HS-27A (cell line): ENCODE measurements at regions not wholly inside any gene's neighbourhood (a gene's known extent, or its start where the extent isn't known, plus 50 kb on each side); places are given as distances from the start of the nearest gene placed in this dataset.

ENCODE experiments used
- DNase-seq: peaks from one replicate; pipeline ENCODE4 v3.0.0-alpha.2; 2012; ENCODE audit warnings: low read depth, missing footprints

GRCh38 chr22:49623176-49623575 lies 204.5 kb downstream of the BRD1 start:
- DNase-seq: no peak

DNA sequence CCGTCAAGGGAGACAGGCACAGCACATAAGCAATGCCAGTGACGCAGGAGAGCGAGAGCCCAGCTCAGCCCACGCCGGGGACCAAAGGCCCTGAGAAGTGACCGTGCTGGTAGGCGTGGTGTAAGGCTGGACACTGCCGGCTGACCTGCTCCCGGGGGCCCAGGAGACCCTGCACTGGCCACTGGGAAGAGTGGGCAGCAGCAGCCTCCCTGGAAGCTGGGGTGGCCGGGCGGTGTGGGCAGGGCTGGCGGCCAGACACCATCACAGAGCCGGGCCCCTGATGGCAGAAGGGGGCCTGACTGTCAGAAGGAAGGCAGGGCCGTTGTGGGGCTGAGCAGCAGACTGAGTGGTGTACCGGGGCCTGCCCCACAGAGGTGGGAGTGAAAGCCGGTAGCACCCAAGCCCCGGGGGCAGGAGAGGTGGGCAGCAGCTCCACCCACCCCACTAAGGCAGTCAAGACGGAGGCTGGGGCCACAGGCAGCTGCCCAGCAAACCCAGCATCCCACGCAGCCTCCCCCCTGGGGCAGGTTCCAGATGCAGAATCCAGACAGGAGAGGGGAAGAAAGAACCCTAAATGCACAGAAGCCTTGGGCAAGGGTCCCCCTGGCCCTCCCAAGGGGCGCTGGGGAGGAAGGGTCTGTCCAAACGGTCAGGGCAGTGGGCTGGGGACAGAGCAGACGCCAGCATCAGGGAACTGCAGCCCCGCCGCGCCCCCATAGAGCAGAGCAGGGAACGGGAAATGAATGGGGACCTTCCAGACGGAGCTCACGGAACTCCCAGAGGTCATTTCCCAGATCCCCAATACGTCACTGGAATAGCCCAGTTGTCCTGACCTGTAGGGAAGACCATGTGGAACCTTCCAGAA lies 205.2 kb downstream of the BRD1 start:
- DNase-seq: no peak

- DNase-seq: no peak
These were observed 206.0 kb downstream of the BRD1 start for GRCh38 chr22:49621601-49622210.

DNA sequence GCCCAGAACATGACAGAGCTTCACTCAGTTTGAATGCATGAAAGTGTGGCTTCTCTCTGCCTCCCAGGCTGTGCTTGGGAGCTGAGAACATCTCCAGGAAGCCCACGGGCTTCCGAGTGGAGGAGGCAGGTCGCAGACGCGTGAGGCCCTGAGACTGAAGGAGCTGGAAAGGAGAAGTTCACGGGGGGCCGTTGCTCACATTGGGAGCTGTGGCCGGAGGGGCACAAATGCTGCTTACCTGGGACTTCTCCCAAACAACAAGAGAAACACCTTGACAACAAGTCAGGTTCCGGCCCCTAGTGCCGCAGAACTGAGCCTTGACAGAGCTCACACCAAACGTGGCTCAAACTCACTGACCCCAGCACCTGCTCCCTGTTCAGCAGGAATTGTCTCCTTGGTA lies 207.0 kb downstream of the BRD1 start:
- DNase-seq: no peak

GRCh38 chr22:49620003-49620556 lies 207.6 kb downstream of the BRD1 start:
- no peak for DNase-seq

- DNase-seq: no peak
These were observed 208.4 kb downstream of the BRD1 start for GRCh38 chr22:49619301-49619700.

- no peak for DNase-seq
These were observed 209.1 kb downstream of the BRD1 start for GRCh38 chr22:49618677-49618953.

GRCh38 chr22:49617866-49618676 lies 209.6 kb downstream of the BRD1 start:
- DNase-seq: no peak

GRCh38 chr22:49617264-49617663 lies 210.4 kb downstream of the BRD1 start:
- DNase-seq: no peak

DNA sequence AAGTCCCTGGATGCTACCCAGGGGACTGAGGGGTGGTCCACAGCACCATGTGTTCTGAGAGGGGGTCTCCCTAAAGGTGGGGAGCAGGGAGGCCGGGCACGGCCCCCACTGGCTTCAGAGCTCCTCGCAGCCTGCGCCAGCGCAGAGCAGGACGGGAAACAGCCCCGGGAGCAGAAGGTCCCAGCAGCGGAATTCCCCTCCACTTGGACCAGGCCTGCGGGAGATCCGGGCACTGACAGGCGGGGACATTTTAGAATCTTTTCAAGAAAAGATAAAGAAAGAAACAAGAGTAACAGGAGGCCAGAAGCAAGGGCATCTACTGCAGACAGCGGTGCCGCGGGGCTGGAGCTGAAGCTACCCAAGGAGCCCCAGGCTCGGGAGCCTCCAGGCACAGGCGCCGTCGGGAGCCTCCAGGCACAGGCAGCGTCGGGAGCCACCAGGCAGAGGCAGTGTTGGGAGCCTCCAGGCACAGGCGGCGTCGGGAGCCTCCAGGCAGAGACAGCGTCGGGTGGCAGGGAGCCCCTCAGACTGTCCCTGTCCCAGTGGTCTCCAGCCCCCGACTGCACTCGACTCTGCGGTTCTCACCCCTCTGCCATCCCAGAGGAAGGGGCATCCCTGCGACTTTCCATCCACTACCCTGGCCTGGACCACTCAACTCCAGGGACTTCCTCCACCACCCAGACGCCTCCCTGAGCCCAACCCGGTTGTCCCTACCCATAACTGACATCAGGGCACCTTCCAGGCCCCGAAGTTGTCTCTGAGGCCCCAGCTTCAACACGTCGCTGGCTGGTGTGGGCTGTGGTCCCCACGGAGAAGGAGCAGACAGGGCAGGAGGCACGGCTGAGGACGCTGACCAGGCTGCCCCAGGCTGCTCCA lies 211.1 kb downstream of the BRD1 start:
- DNase-seq: no peak

DNA sequence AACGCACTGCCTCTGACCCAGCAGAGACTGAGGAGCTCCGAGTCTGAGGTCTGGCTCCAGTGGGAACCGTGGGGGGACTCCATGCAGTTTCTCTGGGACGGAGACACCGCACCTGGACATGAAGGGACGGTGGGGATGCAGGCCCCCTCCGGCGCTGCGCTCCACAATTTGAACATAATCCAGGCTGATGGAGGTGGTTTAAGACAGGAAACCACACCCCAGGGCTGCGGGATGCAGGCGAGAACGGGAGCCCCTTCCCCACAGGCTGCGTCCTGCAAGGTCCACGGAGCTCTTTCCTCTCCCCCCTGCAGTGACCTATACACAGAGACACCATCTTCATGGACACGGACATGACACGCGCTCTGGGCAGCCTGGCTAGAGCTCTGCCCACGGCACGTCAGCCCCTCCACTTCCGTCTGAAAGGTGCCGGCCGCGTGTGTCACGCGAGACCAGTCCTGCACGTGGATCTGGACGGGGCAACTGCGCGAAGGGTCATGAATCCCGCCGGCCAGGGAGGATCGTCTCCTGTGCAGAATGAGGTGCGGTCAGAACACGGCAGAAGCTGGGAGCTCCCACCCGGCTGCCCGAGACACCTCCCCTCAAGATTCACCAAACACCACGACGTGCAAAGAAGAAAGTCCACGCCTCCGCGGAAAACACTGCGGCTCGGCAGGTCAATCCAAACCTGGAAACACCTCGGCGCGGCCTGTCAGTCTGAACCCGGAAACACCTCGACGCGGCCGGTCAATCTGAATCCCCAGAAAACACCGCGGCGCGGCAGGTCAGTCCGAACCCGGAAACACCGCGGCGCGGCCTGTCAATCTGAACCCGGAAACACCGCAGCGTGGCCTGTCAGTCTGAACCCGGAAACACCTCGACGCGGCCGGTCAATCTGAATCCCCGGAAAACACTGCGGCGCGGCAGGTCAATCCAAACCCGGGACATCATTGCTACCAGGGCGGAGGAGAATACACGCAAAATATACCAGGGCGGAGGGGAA lies 212.4 kb downstream of the BRD1 start:
- no peak for DNase-seq

- DNase-seq: no peak
These were observed 214.0 kb downstream of the BRD1 start for GRCh38 chr22:49613511-49614270.

- DNase-seq: no peak
These were observed 214.6 kb downstream of the BRD1 start for GRCh38 chr22:49613108-49613507.

DNA sequence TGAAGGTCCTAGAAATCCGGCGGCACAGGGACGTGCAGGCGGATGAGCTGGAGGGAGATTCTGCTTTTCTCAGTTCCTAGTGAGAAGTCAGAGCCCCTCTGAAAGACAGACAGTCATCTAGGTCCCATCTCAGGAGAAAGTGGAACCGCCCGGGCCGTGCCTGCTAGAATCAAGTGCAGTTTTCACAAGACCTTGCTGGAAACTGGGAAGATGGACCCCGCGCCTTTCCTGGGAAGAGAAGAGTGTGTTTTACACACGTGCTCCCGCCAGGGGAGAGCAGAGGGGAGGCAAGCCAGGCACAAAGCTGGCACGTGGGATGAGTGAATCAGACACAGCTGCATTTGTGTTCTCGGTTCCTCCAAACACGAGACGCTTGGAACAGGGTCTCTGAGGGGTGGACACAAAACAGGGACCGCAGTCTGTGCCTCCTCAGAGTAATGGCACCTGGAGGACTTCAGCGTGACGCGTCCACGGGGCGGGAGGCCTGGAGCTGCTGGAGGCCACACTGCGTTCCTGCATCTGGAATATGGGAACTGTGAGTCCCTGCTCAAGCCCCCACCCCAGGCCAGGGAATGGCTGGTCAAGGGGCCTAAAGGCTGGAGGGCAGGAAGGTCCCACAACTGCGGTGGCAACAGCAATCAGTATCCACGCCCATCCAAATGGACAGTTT lies 218.3 kb downstream of the BRD1 start:
- no peak for DNase-seq

DNA sequence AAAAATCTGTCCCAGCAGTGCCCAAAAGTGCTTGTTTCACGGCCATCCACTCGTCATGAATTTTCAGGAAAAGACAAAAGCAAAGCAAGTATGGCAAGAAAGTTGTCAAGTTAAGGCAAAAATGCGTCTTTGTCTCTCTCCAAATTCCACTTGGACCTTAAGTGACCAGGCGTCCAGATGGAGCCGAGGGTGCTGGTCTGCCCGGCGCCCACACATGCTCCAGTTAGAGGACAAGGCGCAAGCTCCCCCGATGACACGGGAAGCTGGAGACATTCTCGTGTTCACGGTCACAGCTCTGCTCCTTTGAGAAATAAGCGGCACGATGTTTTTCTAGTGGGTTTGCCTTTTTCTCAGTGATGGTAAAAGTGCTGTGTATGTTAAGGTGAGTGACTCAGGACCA lies 219.0 kb downstream of the BRD1 start:
- DNase-seq: no peak

- DNase-seq: no peak
These were observed 219.4 kb downstream of the BRD1 start for GRCh38 chr22:49608228-49608627.

DNA sequence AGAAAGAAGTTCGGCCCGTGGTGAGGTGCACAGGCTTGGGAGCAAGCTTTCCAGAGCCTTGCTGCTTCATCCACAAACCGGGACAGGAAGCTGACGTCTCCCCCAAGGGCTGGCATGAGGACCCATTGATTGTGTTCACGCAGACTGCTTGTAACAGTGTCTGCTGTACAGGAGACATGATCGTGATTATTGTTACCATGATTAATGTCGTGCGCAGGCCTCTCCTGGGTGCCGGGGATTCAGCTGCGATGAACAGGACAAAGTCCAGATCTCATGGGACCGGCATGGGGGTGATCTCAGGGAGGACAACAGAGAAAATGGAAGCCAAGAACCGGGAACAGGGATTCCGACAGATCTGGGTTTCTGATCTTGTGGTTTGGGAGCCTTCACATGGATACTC lies 219.9 kb downstream of the BRD1 start:
- DNase-seq: no peak

DNA sequence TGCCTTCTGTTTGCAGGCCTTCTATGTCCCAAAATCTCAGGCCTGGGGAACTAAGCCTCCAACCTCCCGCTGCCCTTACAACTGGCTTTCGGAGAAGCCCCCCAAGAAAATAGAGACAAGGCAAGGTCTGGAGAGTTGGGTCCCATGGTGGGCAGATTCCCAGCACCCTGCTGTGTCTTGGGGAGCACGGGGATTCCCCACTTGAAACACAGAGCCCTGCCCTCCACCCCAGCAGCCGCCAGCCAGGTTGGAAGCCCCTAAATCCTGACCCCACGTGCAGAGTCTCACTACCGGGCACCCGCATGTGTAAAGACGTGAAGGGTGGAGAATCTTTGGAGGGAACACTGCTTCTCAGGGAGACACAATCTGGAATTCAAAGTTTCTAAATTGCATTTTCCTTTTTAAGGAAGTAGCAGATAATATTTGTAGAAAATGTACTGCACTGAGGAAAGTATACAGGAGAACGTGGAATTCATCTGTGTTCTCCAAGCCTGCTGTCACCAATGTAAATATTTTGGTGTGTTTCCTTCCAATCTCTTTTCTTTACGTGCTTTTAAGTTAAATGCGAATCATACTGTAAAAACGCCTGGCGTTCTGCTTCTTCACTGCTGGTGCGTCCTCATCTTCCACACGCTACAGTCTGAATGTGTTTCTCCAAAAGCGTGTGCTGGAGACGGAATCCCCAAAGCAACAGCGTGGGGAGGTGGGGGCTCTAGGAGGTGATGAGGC lies 220.9 kb downstream of the BRD1 start:
- no peak for DNase-seq
